Urothelium cell line (cell line): ENCODE measurements at regions not wholly inside any gene's neighbourhood (a gene's known extent, or its start where the extent isn't known, plus 50 kb on each side); places are given as distances from the start of the nearest gene placed in this dataset.
A peak's percentile ranks its signal among the peaks of the same experiment; 100 is the strongest.
"Not testable (repeated sequence)": the region's sequence is repeated elsewhere in the genome, so short reads cannot be mapped to it uniquely, and the experiment has no call there.

Source experiments
- DNase-seq: peaks from one replicate; pipeline ENCODE4 v3.0.0; 2011; ENCODE audit warnings: low spot score, mixed read lengths
- FAIRE-seq: peaks from 2 replicates; lab custom pipeline; 2011; peaks lifted over from hg19 to GRCh38; lab: Jason Lieb, UNC

GRCh38 chr3:78221300-78221699 is 1181.4 kb downstream of the ROBO2 start:
- DNase-seq, result no peak
- no peak for FAIRE-seq

GRCh38 chr3:78221796-78222195 is 1181.9 kb downstream of the ROBO2 start:
- DNase-seq (no peak), FAIRE-seq (no peak)

- DNase-seq (no peak), FAIRE-seq (no peak)
Measured at GRCh38 chr3:78235841-78236240, 1195.9 kb downstream of the ROBO2 start.

GRCh38 chr3:78238811-78239210 is 1198.9 kb downstream of the ROBO2 start:
- FAIRE-seq, result no peak
- DNase-seq, result no peak

DNA sequence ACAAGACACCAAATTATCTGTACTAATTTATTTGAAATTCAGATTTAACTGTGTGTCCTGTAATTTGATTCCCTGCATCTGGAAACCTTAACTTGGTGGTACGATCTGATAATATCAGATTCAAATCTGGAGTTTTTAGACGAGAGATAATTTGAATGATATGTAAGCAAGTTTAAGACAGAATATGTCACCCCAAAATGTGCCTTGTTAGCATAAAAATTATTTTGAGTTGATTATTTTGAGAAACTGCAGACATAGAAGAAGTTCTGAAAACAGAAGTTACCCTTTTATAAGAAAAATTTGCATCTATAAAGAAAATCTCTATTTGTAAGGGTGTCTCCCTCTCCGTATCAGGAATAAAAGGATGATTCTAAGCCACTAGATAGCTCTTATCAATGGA is 1202.8 kb downstream of the ROBO2 start:
- DNase-seq, result no peak
- no peak for FAIRE-seq

GRCh38 chr3:78244136-78244535 is 1204.2 kb downstream of the ROBO2 start:
- DNase-seq (no peak), FAIRE-seq (no peak)

DNA sequence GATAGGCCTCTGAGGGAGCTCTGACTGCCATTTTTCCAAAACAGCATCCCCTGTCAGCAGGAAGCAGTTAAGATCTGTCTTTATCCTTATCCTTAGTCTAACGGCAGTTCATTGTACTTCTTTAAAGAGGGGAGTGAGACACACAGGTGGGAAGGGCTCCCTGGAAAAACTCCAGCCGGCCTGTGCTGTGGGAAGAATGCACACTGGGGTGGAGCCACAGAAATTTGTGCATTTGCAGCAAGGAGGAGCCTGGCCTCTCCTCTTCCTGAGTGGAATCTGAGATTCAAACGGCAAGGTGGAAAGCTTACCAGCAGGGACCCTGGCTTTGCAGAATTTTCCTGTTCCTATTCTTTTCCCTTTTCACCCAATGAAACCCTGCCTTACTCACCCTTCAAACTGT is 1209.4 kb downstream of the ROBO2 start:
- DNase-seq (no peak), FAIRE-seq (no peak)

GRCh38 chr3:78253860-78254259 is 1214.0 kb downstream of the ROBO2 start:
- FAIRE-seq, result no peak
- DNase-seq, result no peak

DNA sequence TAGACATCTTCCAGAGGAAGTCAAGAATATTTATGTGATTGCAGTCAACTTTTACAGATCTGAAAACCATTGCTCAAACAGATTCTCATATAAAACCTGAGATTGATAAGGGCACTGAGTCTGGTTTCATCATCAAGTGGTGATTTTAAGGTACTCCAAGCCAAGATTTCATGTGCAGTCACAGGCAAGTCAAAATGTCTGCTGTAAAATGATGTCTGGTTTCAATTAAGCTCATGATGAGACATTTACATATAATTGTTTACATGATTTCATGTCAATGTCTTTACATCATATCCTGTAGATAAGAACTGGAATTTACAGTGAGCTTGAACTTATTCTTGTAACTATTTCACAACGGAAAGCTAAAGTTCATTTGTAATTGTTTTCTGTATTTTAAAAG is 1215.5 kb downstream of the ROBO2 start:
- FAIRE-seq, result no peak

DNA sequence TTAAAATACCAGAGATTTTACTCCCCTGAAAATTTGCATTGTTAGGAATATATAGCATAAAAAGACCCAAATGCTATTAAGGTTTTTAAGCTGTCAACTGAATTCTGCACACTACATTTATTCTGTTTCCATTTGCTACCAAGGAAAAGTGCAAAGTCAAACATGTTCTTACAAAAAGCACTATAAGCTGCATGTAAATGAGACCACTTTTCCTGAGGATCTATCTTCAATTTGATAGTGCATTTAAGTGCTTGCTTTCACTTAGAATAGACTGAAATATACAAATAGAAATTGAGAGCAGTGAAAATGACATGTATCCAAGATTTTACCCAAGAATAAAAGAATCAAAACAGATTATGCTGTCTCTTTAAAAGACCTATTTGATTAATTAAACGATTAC is 1216.2 kb downstream of the ROBO2 start:
- DNase-seq, result no peak

More for the DNA sequence above, 1215.5 kb downstream of the ROBO2 start:
- no peak for DNase-seq

GRCh38 chr3:78257951-78258530 is 1218.1 kb downstream of the ROBO2 start:
- DNase-seq (no peak), FAIRE-seq (no peak)

More for the DNA sequence above, 1216.2 kb downstream of the ROBO2 start:
- no peak for FAIRE-seq

GRCh38 chr3:78258798-78259197 is 1218.9 kb downstream of the ROBO2 start:
- FAIRE-seq, result no peak

GRCh38 chr3:78260388-78260787 is 1220.5 kb downstream of the ROBO2 start:
- DNase-seq, result no peak
- FAIRE-seq, result no peak

More at GRCh38 chr3:78258798-78259197, 1218.9 kb downstream of the ROBO2 start:
- DNase-seq, result peak; percentile 18

GRCh38 chr3:78266550-78266949 is 1226.7 kb downstream of the ROBO2 start:
- not testable (repeated sequence) for DNase-seq, FAIRE-seq

DNA sequence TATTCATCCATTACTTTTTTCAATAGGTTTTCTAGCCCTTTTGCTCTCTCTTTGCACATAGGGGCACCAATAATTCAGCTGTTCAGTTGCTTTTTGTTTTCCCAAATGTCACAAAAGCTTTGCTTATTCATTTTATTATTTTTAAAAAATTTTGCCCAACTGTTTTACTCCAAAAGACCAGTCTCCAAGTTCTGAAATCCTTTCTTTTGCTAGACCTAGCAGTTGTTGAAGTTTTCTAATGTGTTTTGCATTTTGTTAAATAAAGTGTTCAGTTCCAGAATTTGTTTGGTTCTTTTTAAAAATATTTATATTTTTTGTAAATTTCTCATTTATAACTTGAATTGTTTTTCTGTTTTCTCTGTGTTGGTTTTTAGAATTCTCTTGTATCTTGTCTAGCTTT is 1227.3 kb downstream of the ROBO2 start:
- no peak for DNase-seq
- FAIRE-seq, result no peak

GRCh38 chr3:78268087-78268486 is 1228.2 kb downstream of the ROBO2 start:
- FAIRE-seq, result no peak

DNA sequence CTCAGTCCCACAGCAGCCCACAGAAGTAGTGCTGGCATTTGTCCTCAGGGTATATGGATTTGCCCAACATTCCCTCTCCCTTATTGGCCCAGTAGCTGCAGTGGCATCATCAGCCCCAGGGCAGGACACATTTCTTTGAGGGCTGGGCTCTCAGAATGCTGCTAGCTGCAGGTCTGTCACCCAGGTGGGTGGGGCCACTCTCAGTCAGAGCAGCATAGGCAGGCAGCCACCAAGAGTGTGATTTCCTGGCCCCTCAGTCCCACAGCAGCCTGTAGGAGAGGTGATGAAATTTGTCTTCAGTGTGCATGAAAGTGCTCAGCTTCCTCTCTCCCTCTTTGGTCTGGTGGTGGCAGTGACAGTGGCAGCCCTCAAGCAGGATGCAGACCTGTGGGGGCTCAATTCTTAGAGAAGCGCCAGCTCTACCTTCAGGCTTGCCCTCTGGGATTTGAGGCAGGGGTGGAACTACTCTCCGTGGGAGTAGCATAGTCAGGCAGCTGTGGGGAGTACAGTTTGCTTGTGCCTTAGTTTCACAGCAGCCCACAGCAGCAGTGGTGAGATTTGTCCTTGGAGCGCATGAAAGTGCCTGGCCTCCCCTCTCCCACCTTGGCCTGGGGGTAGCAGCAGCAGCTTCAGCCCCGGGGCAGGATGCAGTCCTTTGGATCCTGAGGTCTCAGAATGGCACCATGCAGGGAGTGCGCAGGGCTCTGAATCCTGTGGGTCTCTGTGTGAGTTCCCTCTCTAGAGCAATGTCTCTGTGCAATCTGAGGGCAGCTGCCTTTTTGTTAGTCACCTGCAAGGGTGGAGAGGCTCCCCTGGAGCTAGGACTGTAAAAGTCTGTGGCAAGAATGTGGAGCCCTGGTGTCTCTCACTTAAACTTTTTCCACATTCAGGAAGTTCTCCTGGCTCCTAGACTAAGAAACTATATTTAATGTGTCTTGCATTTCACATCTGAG is 1229.1 kb downstream of the ROBO2 start:
- FAIRE-seq, result no peak

More at GRCh38 chr3:78268087-78268486, 1228.2 kb downstream of the ROBO2 start:
- DNase-seq, result no peak

DNA sequence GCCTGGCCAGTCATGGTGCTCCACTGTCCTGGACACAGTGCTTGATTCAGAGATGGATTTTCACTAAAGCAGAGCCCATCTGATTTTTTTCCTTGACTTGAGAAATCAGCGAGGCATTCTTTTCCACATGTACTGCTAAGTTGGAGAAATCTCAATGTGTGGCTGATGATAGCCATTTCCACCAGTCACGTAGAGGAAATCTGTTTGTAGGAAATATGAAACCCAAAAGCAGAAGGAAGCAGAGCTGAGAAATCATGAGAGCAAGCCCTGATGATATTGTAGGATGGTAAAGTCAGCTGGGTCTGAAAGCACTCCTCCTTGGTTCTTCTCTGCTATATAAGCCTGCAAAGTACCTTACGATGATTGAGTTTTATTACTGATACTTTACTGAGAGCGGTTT is 1233.4 kb downstream of the ROBO2 start:
- DNase-seq (no peak), FAIRE-seq (no peak)

More for the DNA sequence above, 1229.1 kb downstream of the ROBO2 start:
- DNase-seq, result no peak

DNA sequence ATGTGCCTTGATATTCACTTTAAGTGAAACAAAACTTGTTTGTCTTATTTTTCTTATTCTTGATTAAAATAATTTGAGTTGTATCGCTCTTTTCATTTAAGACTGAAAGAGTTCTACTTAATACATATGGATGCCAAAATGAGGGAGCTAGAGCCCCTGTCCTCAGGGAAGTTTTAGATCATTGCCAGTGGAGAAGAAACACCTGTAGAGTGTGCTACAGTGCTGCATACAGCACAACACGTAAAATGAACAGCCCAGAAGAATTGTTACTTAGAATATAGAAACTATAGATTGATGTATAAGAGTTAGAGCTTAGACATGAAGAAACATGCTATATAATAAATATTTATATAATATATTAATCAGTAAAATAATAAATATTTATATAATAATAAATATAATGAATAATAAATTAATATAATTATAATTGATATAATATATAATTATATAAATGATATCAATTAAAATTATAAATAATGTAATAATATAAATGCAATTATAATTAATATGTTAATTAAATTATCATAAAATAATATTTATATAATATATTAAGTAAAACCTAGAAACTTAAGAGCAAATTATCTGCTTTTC is 1234.7 kb downstream of the ROBO2 start:
- no peak for DNase-seq
- FAIRE-seq, result no peak

GRCh38 chr3:78275420-78275852 is 1235.5 kb downstream of the ROBO2 start:
- FAIRE-seq (no peak), DNase-seq (no peak)

DNA sequence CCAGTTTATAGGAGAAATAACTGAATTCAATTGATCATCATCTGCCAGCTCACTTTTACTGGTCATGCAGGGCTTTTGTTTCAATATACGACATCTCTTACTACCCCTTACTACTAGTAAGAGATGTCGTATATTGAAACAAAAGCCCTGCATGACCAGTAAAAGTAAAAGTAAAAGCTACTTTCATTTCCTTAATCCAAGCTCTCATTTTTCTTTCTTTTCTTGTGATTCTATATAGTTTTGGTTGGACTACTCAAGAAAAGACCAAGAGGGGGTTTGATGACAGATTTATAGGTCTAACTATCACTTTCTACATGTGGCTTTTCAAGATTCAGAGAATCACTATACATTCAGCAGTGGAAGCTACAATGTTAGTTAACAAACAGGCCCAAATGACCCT is 1237.3 kb downstream of the ROBO2 start:
- FAIRE-seq, result no peak
- DNase-seq, result no peak

DNA sequence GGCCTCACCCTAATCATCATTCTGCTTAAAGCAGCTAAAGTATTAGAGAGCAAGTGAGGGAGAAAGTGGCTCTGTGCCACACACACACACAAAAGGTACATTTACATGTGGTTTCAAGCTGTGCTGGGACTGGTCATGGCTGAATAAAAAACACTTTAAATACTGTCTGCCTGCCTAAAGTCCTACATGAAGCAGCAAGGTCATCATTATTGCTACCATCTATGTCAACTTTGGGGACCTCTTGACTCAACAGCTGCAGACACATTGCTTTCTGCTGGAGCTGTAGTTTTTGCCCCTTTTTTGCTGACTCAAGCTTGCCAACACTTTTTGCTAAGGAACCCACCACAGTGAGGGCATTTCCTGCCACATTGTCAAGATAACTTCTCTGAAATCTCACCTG is 1237.9 kb downstream of the ROBO2 start:
- FAIRE-seq, result no peak
- no peak for DNase-seq
